Right ventricle myocardium superior (tissue), 1 donor: ENCODE measurements at regions not wholly inside any gene's neighbourhood (a gene's known extent, or its start where the extent isn't known, plus 50 kb on each side); places are given as distances from the start of the nearest gene placed in this dataset.

ENCODE experiments used
- ATAC-seq: fragments of 200-7000 bp; cut with Tn5 transposase; one replicate; pipeline ENCODE4 v1.9.1; 2020; ENCODE audit warnings: mild to moderate bottlenecking; ENCODE audit not compliant: poor library complexity
- DNase-seq: peaks from one replicate; pipeline ENCODE4 v3.0.0-alpha.2; 2020
- intact Hi-C: fragments of 100-400 bp; cut with DNase I; formaldehyde crosslinking; loops from one replicate; pipeline ENCODE4 v1.11.2; 2022
- donor health status: DM: no; HTN: yes; CAD: no; lungs with severe emphysema.

DNA sequence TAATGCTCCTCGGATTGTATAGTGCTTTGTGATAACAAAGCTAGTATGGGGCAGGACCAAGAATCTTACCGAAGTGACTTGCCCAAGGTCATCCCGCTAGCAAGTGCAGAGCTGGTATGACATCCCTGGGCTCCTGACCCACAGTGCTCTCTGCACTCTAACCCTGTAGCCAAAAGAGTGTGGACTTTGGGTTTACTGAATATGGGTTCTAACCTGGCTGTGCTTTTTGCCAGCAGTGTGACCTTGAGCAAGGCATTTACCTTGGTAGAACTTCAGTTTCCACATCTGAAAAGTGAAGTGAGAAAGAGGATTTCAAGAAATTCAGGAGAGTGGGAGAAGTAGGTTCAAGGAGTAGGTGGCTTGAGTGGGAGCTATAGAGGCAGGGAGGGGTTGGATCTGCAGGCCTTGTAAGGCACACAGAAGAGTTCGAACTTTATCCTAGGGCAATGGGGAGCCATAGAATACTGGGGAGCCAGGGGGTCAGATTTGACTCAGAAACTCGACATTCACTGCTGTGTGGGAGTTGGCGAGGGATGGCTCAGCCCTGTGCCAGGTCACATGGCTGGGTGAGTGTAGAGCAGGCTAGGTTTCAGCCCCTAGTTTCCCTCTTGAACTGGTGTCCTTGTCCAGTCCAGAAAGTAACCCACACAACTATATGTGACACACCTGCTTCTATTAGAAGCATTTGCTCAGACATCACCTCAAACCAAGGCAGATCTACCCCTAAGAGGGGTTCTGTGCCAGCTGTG, 91.9 kb downstream of the RPLP1 start:
- intact Hi-C loops, result no loop called here

GRCh38 chr15:69546182-69546581, 93.6 kb downstream of the RPLP1 start:
- no peak for ATAC-seq
- intact Hi-C loops, result no loop called here
- no peak for DNase-seq

More for the DNA sequence above, 91.9 kb downstream of the RPLP1 start:
- ATAC-seq, result no peak
- DNase-seq, result no peak

DNA sequence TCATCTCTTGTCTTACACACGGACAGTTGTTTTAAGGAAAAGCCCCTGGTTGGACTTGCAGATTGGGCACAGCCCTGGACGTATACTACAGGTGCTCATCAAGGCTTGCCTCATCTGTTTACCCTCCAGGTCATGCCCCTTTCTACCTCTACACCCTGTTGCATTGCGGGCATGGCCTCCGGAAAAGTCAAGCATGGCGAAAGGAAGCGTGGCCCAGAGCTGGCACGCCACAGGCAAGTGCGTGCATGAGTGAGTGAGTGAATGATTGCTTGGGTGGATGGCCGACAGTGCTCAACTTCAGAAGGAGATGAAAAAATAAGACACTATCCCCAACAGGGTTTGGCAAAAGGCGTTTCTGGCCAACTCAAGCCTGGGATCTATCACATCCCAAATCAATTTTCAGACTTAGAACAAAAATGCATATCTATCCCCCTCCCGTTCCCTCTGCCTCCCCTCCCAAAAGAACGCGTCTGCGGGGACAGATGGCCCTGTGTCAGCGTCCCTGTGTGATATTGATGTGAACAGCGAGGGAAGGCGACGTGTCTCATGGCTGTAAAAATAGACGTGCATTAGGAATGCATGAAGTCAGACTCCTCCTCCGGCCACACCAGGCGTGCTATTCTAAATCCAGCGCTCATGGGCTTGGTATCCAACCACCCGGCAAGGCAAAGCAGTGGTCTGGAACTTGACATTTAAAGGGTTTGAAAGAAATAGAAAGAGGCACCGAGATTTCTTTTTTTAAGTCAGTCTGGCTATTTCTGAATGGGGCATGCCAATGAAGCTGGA, 96.0 kb downstream of the RPLP1 start:
- DNase-seq, result no peak
- ATAC-seq, result peak; percentile 70

DNA sequence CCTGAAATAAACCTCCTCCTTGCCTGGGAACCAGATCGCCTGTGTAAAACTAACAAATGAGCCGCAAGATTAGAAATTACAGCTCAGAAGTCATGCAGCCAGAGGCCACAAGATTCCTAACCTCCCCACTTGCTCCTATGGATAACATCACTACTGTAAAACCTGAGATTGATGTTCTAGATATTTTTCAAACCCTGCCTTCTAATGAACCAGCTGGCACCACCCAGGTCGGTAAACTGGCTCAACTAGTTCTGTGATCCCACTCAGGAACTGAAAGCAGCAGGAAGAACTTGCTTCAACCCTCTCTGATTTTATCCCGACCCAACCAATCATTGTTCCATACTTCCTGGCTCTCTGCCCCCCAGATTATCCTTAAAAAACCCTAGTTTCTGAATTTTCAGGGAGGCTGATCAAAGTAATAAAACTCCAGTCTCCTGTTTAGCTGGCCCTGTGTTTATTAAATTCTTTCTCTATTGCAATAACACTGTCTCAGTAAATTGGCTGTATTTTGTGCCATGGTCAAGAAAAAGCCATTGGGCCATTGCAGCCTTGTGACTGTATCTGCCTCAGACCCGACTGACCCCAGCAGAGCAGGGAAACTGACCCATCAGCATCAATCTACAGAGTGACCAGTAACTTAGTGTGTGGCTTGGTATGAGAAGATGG, 98.9 kb downstream of the RPLP1 start:
- no peak for DNase-seq
- ATAC-seq, result no peak
- intact Hi-C loops, result no loop called here

More for the DNA sequence above, 96.0 kb downstream of the RPLP1 start:
- intact Hi-C loops, result no loop called here

DNA sequence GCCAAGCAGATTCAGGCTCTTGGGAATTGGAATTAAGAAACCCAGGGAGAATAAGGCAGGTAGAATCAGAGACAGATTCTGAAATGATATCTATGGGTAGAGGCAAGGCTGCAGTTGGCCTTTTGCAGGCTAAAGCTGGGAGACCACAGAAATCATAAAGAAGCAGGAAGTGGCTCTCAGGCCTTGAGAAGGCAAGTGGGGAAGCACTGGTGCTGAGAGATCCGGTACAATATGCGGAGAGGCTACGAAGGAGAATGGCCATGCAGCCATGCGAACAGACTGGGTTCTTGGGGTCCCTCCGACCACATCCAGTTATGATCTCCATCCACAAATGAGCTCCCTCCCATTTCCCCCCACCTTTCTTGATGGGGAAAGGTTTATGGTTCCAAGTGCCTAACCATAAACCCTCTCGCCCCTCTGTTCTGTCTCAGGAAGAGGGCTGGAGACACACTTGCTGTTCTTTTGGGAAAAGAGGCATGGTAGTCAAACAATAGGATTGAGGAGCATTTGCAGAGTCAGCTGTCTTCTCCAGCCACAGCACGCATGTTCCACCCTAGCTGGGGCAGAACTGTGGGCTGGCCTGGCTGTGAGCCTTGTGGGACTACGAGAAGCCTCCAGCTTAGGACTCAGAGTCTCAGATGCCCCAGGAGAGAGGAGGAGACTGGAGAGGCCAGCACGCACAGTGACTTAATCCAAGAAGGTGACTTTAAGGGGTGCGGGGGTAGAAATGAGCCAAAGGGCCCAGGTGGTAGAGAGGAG, 99.6 kb downstream of the RPLP1 start:
- no peak for ATAC-seq
- intact Hi-C loops, result no loop called here
- no peak for DNase-seq

GRCh38 chr15:69553686-69554085, 101.1 kb downstream of the RPLP1 start:
- no peak for ATAC-seq
- no peak for DNase-seq
- intact Hi-C loops, result no loop called here

DNA sequence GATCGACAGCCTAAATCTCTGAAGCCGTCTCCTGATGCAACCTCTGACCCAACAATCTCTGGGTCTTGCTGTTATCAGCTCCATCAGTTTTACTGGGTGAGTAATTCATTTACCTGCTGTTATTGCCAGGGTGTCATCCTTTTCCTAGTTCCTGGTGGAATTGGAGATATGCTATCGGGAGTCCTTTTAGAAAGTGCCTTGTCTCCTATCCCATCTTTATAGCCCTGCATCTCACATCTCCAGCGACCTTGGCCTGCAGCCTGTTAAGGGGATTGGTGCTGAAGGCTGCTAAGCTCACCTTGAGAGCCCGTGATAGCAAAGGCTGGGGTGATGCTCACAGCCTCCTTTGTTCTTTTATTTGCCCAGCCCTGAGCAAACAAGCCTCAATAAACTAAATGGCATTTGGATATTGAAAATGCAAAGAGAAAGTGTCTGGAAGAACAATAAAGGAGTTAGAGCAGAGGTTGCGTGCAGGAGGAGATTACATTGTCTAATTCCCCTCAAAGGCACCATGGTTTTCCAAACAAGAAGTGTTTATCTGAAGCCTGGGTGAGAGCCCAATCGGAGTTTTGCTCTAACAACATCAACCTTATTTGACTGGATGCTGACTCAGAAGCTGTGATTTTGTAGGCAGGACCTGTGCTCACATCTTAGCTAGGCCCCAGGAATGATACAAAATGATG, 101.8 kb downstream of the RPLP1 start:
- intact Hi-C loops, result no loop called here
- no peak for ATAC-seq
- DNase-seq, result no peak

- DNase-seq (no peak), ATAC-seq (no peak)
- intact Hi-C loops, result no loop called here
These were observed 102.5 kb downstream of the RPLP1 start for GRCh38 chr15:69555080-69555479.

DNA sequence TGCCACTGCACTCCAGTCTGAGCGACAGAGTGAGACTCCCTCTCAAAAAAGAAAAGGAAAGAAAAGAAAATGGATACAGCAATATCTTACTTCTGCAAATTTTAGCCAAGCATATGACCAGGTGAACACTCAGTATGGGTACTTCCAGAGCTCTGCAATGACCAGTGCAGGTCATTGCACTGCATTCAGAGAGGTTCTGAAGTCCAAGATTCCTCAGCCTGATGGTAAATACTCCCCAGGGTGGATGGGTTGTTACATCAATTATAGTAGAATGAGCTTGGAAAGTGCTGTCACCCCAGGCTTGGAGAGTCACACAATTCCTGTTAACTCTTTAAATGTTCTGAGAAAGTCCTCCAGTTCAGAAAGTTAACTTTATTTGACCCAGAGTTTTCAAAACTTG, 103.7 kb downstream of the RPLP1 start:
- DNase-seq (no peak), ATAC-seq (no peak)
- intact Hi-C loops, result no loop called here

GRCh38 chr15:69557020-69557706, 104.5 kb downstream of the RPLP1 start:
- intact Hi-C loops, result no loop called here
- no peak for DNase-seq
- no peak for ATAC-seq

GRCh38 chr15:69557707-69558409, 105.2 kb downstream of the RPLP1 start:
- DNase-seq (no peak), ATAC-seq (no peak)
- intact Hi-C loops, result no loop called here

DNA sequence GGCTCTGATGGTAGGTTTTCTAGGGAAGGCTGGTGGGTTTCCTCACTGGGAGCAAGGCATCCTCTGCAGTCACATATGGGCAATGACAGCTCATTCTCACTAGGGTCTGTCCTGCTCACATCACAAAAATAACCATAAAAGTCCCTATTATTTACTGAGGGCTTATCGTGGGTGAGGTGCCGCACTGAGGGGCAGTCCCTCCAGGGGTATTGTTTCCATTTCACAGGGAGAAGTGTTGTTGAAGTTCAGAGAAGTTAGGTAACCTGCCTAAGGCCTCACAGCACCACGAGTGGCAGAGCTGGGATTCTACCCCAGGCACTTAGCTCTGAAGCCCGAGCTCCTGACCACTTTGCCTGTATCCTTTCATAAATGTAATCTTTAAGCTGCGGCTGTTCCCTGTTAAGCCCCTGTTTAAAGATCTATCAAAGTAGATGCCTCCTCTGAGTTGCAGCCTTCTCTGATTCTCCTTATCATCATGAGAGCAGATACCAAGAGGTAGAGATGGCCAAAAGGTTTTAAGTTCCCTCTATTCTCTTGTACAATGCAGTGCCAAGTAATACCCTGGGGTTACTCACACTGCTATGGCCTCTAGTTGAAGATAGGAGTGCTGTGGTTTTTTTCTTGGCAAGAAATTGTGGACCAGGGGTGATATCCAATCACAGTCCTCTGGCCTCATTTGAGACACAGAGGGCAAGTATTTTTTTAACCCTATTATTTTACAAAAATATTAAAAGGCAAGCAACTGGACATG, 107.0 kb downstream of the RPLP1 start:
- ATAC-seq (no peak), DNase-seq (no peak)
- intact Hi-C loops, result no loop called here

DNA sequence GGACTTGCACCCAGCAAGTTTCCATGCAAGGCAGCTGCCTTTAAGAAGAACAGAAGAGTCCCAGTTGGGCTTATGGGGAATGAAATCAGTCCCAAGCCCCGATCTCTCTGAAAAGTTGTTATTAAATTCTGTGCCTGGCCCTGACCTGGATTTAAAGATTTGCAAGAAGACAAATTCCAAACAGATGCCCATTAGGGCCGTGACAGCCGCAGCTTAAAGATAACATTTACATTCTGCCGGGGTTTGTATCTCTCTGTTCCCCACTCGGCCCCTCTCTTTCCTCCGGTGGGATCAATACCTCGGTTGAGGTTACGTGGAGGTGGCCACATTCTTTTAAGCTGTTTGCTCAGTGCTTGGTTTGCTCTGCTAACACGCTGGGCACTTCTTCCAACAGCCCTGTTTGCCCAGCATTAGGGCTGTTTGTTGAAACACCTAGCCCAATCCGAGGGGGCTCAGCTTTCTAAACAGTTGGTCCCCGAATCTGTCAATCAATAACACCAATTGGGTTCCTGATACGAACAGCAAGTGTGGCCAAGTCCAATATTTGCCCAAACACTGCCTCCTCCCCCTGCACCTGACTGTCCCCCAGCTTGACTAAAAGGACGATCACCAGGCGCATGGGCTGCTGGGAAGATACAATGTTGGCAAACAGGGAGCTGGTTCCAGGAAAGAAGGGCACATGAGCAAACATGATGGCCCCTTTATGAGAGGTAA, 108.6 kb downstream of the RPLP1 start:
- ATAC-seq (no peak), DNase-seq (no peak)
- intact Hi-C loops, result no loop called here

GRCh38 chr15:69562116-69562515, 109.5 kb downstream of the RPLP1 start:
- intact Hi-C loops, result no loop called here
- DNase-seq (no peak), ATAC-seq (no peak)

GRCh38 chr15:69562564-69562963, 109.9 kb downstream of the RPLP1 start:
- ATAC-seq (no peak), DNase-seq (no peak)
- intact Hi-C loops, result no loop called here

GRCh38 chr15:69565066-69565655, 112.5 kb downstream of the RPLP1 start:
- DNase-seq (no peak), ATAC-seq (no peak)
- intact Hi-C loops, result no loop called here
